NCI-H128 (cell line): ENCODE measurements at regions not wholly inside any gene's neighbourhood (a gene's known extent, or its start where the extent isn't known, plus 50 kb on each side); places are given as distances from the start of the nearest gene placed in this dataset.

Experiments used
- DNase-seq: peaks from one replicate; lab custom pipeline; 2025; ENCODE audit not compliant: unreplicated experiment; lab: John Stamatoyannopoulos, UW

GRCh38 chr14:56870336-56870735 lies 60.1 kb upstream of the OTX2 start:
- no peak for DNase-seq

- no peak for DNase-seq
Observed at GRCh38 chr14:56868660-56869059, 58.4 kb upstream of the OTX2 start.

- DNase-seq: no peak
Observed at GRCh38 chr14:56862836-56863235, 52.6 kb upstream of the OTX2 start.

GRCh38 chr14:56860441-56860840 lies 50.2 kb upstream of the OTX2 start:
- DNase-seq: no peak
